Astrocyte (in vitro differentiated cells and primary cell): ENCODE measurements at regions not wholly inside any gene's neighbourhood (a gene's known extent, or its start where the extent isn't known, plus 50 kb on each side); places are given as distances from the start of the nearest gene placed in this dataset.

Experiments used
- DNase-seq: peaks from one replicate; pipeline ENCODE4 v3.0.0-alpha.2; 2010; ENCODE audit warnings: low read depth
- FAIRE-seq: peaks from 2 replicates; lab custom pipeline; 2011; peaks lifted over from hg19 to GRCh38; lab: Jason Lieb, UNC
- H2AFZ ChIP-seq: 2 replicates; pipeline ENCODE4 v1.6.0; 2012; ENCODE audit warnings: low read depth, low read length, inconsistent platforms
- H3K27ac ChIP-seq: 2 replicates; pipeline ENCODE4 v1.5.1; 2011; ENCODE audit warnings: low read depth, low read length, inconsistent platforms
- H3K27me3 ChIP-seq: 2 replicates; pipeline ENCODE4 v1.6.0; 2011; ENCODE audit warnings: low read length, inconsistent platforms; ENCODE audit not compliant: insufficient read depth
- H3K36me3 ChIP-seq: 2 replicates; pipeline ENCODE4 v1.5.1; 2011; ENCODE audit warnings: low read length, inconsistent platforms; ENCODE audit not compliant: insufficient read depth
- H3K4me1 ChIP-seq: 2 replicates; pipeline ENCODE4 v1.5.1; 2011; ENCODE audit warnings: low read length, inconsistent platforms; ENCODE audit not compliant: insufficient read depth
- H3K4me2 ChIP-seq: 2 replicates; pipeline ENCODE4 v1.6.0; 2012; ENCODE audit warnings: low read length, inconsistent platforms
- H3K4me3 ChIP-seq: 2 replicates; pipeline ENCODE4 v1.5.1; 2011; ENCODE audit warnings: low read depth, mild to moderate bottlenecking, low read length, inconsistent platforms; ENCODE audit not compliant: insufficient read depth
- H3K79me2 ChIP-seq: 2 replicates; pipeline ENCODE4 v1.6.0; 2012; ENCODE audit warnings: mild to moderate bottlenecking, low read length, inconsistent platforms; ENCODE audit not compliant: insufficient read depth
- H3K9ac ChIP-seq: 2 replicates; pipeline ENCODE4 v1.6.0; 2012; ENCODE audit warnings: mild to moderate bottlenecking, low read length, inconsistent platforms
- H3K9me3 ChIP-seq: 2 replicates; pipeline ENCODE4 v1.5.1; 2012; ENCODE audit warnings: low read depth, mild to moderate bottlenecking, low read length, inconsistent platforms; ENCODE audit not compliant: insufficient read depth
- H4K20me1 ChIP-seq: 2 replicates; pipeline ENCODE4 v1.6.0; 2012; ENCODE audit warnings: low read length, inconsistent platforms; ENCODE audit not compliant: insufficient read depth
- H3K27ac Mint-ChIP-seq: one replicate; pipeline ENCODE4 v1.8.0; 2021; ENCODE audit warnings: mild to moderate bottlenecking, mixed read lengths; ENCODE audit not compliant: unreplicated experiment
- H3K27me3 Mint-ChIP-seq: one replicate; pipeline ENCODE4 v1.8.0; 2021; ENCODE audit warnings: low read depth, mixed read lengths; ENCODE audit not compliant: unreplicated experiment
- H3K36me3 Mint-ChIP-seq: one replicate; pipeline ENCODE4 v1.8.0; 2021; ENCODE audit warnings: low read depth, mixed read lengths; ENCODE audit not compliant: unreplicated experiment
- H3K4me1 Mint-ChIP-seq: one replicate; pipeline ENCODE4 v1.8.0; 2021; ENCODE audit warnings: low read depth, mixed read lengths; ENCODE audit not compliant: unreplicated experiment
- H3K4me3 Mint-ChIP-seq: one replicate; pipeline ENCODE4 v1.8.0; 2021; ENCODE audit warnings: mild to moderate bottlenecking, moderate library complexity, mixed read lengths; ENCODE audit not compliant: unreplicated experiment
- H3K9me3 Mint-ChIP-seq: one replicate; pipeline ENCODE4 v1.8.0; 2021; ENCODE audit warnings: mild to moderate bottlenecking, mixed read lengths; ENCODE audit not compliant: unreplicated experiment
- CTCF ChIP-seq: IDR thresholded peaks from 2 replicates; pipeline ENCODE4 v1.5.1; 2011; ENCODE audit warnings: low read depth, mild to moderate bottlenecking, inconsistent platforms, low read length, moderate library complexity; ENCODE audit not compliant: insufficient read depth
- EZH2 ChIP-seq: IDR thresholded peaks from 2 replicates; pipeline ENCODE4 v1.6.1; 2012; ENCODE audit warnings: mild to moderate bottlenecking, low read length, inconsistent platforms; ENCODE audit not compliant: insufficient read depth

- H3K27ac Mint-ChIP-seq: no peak overlapping the region
- Histone ChIP-seq H2AFZ (no peak overlapping the region), H3K79me2 (no peaks in the 10 kb centered on the region), H3K4me3 (no peak overlapping the region), H3K27ac (no peak overlapping the region), H3K27me3 (peaks cover 1% of the 10 kb centered on the region), H3K9ac (no peak overlapping the region), H3K4me1 (no peaks in the 10 kb centered on the region), H3K4me2 (no peak overlapping the region), H3K36me3 (no peaks in the 10 kb centered on the region), H4K20me1 (no peaks in the 10 kb centered on the region), H3K9me3 (peaks cover 13% of the 10 kb centered on the region)
- H3K27me3 Mint-ChIP-seq: peaks cover 16% of the 10 kb centered on the region
- no peaks in the 10 kb centered on the region for H3K4me1 Mint-ChIP-seq
- H3K4me3 Mint-ChIP-seq: no peak overlapping the region
- DNase-seq: no peak
- no peak for TF ChIP-seq CTCF
- no peaks in the 10 kb centered on the region for H3K36me3 Mint-ChIP-seq
- peaks cover 24% of the 10 kb centered on the region for H3K9me3 Mint-ChIP-seq
- no peak for FAIRE-seq
Observed at GRCh38 chr14:104328607-104329006, 190.2 kb downstream of the KIF26A start.

GRCh38 chr14:104329793-104330192 lies 191.4 kb downstream of the KIF26A start:
- DNase-seq (no peak), FAIRE-seq (no peak)
- H3K79me2 ChIP-seq: no peaks in the 10 kb centered on the region
- H3K36me3 ChIP-seq: no peaks in the 10 kb centered on the region
- H3K27ac Mint-ChIP-seq: no peak overlapping the region
- H3K4me3 ChIP-seq: no peak overlapping the region
- H3K36me3 Mint-ChIP-seq: no peaks in the 10 kb centered on the region
- peaks cover 6% of the 10 kb centered on the region for H3K9me3 ChIP-seq
- H3K27me3 ChIP-seq: peaks cover 3% of the 10 kb centered on the region
- no peak for TF ChIP-seq EZH2
- H3K4me3 Mint-ChIP-seq: no peak overlapping the region
- peaks cover 15% of the 10 kb centered on the region for H3K27me3 Mint-ChIP-seq
- no peaks in the 10 kb centered on the region for H4K20me1 ChIP-seq
- no peaks in the 10 kb centered on the region for H3K4me1 ChIP-seq
- H3K4me1 Mint-ChIP-seq: no peaks in the 10 kb centered on the region
- no peak overlapping the region for H2AFZ ChIP-seq
- no peak overlapping the region for H3K9ac ChIP-seq
- H3K9me3 Mint-ChIP-seq: peaks cover 24% of the 10 kb centered on the region
- H3K4me2 ChIP-seq: no peak overlapping the region
- H3K27ac ChIP-seq: no peak overlapping the region

GRCh38 chr14:104331871-104332605 lies 193.7 kb downstream of the KIF26A start:
- peaks cover 20% of the 10 kb centered on the region for H3K27me3 Mint-ChIP-seq
- no peak overlapping the region for H3K4me3 Mint-ChIP-seq
- no peaks in the 10 kb centered on the region for H3K9me3 ChIP-seq
- no peaks in the 10 kb centered on the region for H4K20me1 ChIP-seq
- H3K36me3 Mint-ChIP-seq: no peaks in the 10 kb centered on the region
- no peak overlapping the region for H3K27ac ChIP-seq
- no peak for DNase-seq
- H3K4me2 ChIP-seq: no peak overlapping the region
- no peak overlapping the region for H3K27ac Mint-ChIP-seq
- TF ChIP-seq EZH2 (no peak), CTCF (no peak)
- peaks cover 3% of the 10 kb centered on the region for H3K27me3 ChIP-seq
- H2AFZ ChIP-seq: no peak overlapping the region
- no peaks in the 10 kb centered on the region for H3K4me1 ChIP-seq
- H3K4me1 Mint-ChIP-seq: no peaks in the 10 kb centered on the region
- H3K79me2 ChIP-seq: no peaks in the 10 kb centered on the region
- H3K36me3 ChIP-seq: no peaks in the 10 kb centered on the region
- H3K9ac ChIP-seq: no peak overlapping the region
- H3K9me3 Mint-ChIP-seq: peaks cover 24% of the 10 kb centered on the region
- no peak overlapping the region for H3K4me3 ChIP-seq
- FAIRE-seq: no peak
